Lung (tissue), 12 donors: ENCODE measurements at regions not wholly inside any gene's neighbourhood (a gene's known extent, or its start where the extent isn't known, plus 50 kb on each side); places are given as distances from the start of the nearest gene placed in this dataset.
A peak's percentile ranks its signal among the peaks of the same experiment; 100 is the strongest.

Experiments used
- ATAC-seq: fragments of 200-7000 bp; cut with Tn5 transposase; one replicate; pipeline ENCODE4 v1.9.1; 2020; ENCODE audit warnings: moderate number of reproducible peaks; ENCODE audit not compliant: insufficient read depth, low FRiP score
- DNase-seq, 3 donors: peaks; one replicate each; pipeline ENCODE4 v3.0.0-alpha.2; 2013 to 2017
- H3K27ac ChIP-seq, 2 donors: one replicate each; pipeline ENCODE4 v1.5.1; 2013; ENCODE audit warnings: mild to moderate bottlenecking in 2 of 2, moderate library complexity in 2 of 2, control low read depth in 1 of 2, inconsistent platforms in 1 of 2, low read depth in 1 of 2, low read length in 1 of 2
- H3K27me3 ChIP-seq, 3 donors: one replicate each; pipeline ENCODE4 v1.5.1; 2013; ENCODE audit warnings: low read length in 2 of 3; ENCODE audit not compliant: control insufficient read depth in 3 of 3, insufficient read depth in 3 of 3
- H3K36me3 ChIP-seq, 4 donors: one replicate each; pipeline ENCODE4 v1.5.1; 2013; ENCODE audit warnings: low read length in 4 of 4, mild to moderate bottlenecking in 1 of 4, moderate library complexity in 1 of 4; ENCODE audit not compliant: control insufficient read depth in 4 of 4, insufficient read depth in 4 of 4
- H3K4me1 ChIP-seq, 5 donors: one replicate each; pipeline ENCODE4 v1.5.1; 2013; ENCODE audit warnings: low read length in 5 of 5, mild to moderate bottlenecking in 2 of 5, moderate library complexity in 1 of 5; ENCODE audit not compliant: control insufficient read depth in 5 of 5, insufficient read depth in 5 of 5
- H3K4me3 ChIP-seq: one replicate; pipeline ENCODE4 v1.5.1; 2013; ENCODE audit warnings: mild to moderate bottlenecking, control low read depth, moderate library complexity
- H3K9ac ChIP-seq, 2 donors: one replicate each; pipeline ENCODE4 v1.5.1; 2013; ENCODE audit warnings: low read length in 2 of 2, control low read depth in 1 of 2; ENCODE audit not compliant: insufficient read depth in 1 of 2
- H3K9me3 ChIP-seq, 4 donors: one replicate each; pipeline ENCODE4 v1.5.1; 2013; ENCODE audit warnings: low read length in 3 of 4, mild to moderate bottlenecking in 1 of 4, moderate library complexity in 1 of 4; ENCODE audit not compliant: control insufficient read depth in 4 of 4, insufficient read depth in 3 of 4
- CTCF ChIP-seq: IDR thresholded peaks from 2 replicates; pipeline ENCODE4 v1.5.1; 2012; ENCODE audit warnings: mild to moderate bottlenecking; ENCODE audit errors: control extremely low read depth, extremely low read depth
- WGBS, 2 donors: extraction: QIAGEN DNeasy Blood & Tissue Kit; methylation state at CpG; one replicate each; pipeline ENCODE4 v1.1.7; 2013; 5-methylcytosine and 5-hydroxymethylcytosine counted together
- small RNA-seq: library from RNA; depleted of rRNA; stranded (forward); fragments of <200 nt; gene quantifications from one replicate; pipeline ENCODE3, GENCODE V24; 2014; ENCODE audit warnings: low replicate concordance
- donor health status: control.
- donor health status: control.
- donor health status: Bipolar disorder and iron deficiency.
- donor health status: healthy.
- donor health status: DM: yes; HTN: yes; CAD: no.

GRCh38 chr4:20643631-20644030 is 56.6 kb upstream of the PACRGL start:
- no peak overlapping the region for H3K27ac ChIP-seq
- no peak for TF ChIP-seq CTCF
- ATAC-seq: no peak

GRCh38 chr4:20645236-20645635 is 55.0 kb upstream of the PACRGL start:
- no peaks in the 10 kb centered on the region for H3K9me3 ChIP-seq
- no peak for TF ChIP-seq CTCF
- no peak overlapping the region for H3K4me3 ChIP-seq
- H3K36me3 ChIP-seq: no peaks in the 10 kb centered on the region
- no peak for DNase-seq
- H3K4me1 ChIP-seq: no peaks in the 10 kb centered on the region
- no peaks in the 10 kb centered on the region for H3K27me3 ChIP-seq
- no peak overlapping the region for H3K9ac ChIP-seq
- ATAC-seq: no peak
- WGBS, 2 donors: 65 to 77% methylated on average over 2 of the region's 2 CpGs
- H3K27ac ChIP-seq: no peak overlapping the region

More at GRCh38 chr4:20643631-20644030, 56.6 kb upstream of the PACRGL start:
- H3K9me3 ChIP-seq: no peaks in the 10 kb centered on the region
- DNase-seq: no peak
- H3K4me1 ChIP-seq: no peaks in the 10 kb centered on the region
- no peak overlapping the region for H3K9ac ChIP-seq
- H3K4me3 ChIP-seq: no peak overlapping the region
- 53 to 59% methylated on average over 2 of the region's 2 CpGs for WGBS, 2 donors
- no peaks in the 10 kb centered on the region for H3K27me3 ChIP-seq
- no peaks in the 10 kb centered on the region for H3K36me3 ChIP-seq

GRCh38 chr4:20646287-20646686 is 54.0 kb upstream of the PACRGL start:
- no peaks in the 10 kb centered on the region for H3K4me1 ChIP-seq
- ATAC-seq (no peak), DNase-seq (no peak)
- H3K36me3 ChIP-seq: no peaks in the 10 kb centered on the region
- TF ChIP-seq CTCF: no peak
- no peak overlapping the region for H3K27ac ChIP-seq
- no peaks in the 10 kb centered on the region for H3K27me3 ChIP-seq
- peaks cover 0 to 4% (median 0%) of the 10 kb centered on the region in 4 donors for H3K9me3 ChIP-seq
- no peak overlapping the region for H3K4me3 ChIP-seq
- no peak overlapping the region for H3K9ac ChIP-seq

Small RNAs in the stretch of these regions (small RNA-seq; reads per million reads assigned to genes)
- gene MIR218-1: 44.4 reads per million, percentile 97 among the genes with 10 or more reads in this experiment
